Uterus (tissue), 2 donors: ENCODE measurements at regions not wholly inside any gene's neighbourhood (a gene's known extent, or its start where the extent isn't known, plus 50 kb on each side); places are given as distances from the start of the nearest gene placed in this dataset.

Source experiments
- POLR2A ChIP-seq, 2 donors: fragments of 450-650 bp; IDR thresholded peaks; one replicate each; pipeline ENCODE4 v1.6.1; 2016; ENCODE audit warnings: antibody characterized with exemption in 2 of 2, mild to moderate bottlenecking in 1 of 2, moderate library complexity in 1 of 2
- TF ChIP-seq, protein P1 (sequence below), 4 experiments: fragments of 200-600 bp in 2 of 4; fragments of 450-650 bp in 2 of 4; sonication (generic) in 2 of 4; IDR thresholded peaks; one replicate each; pipeline ENCODE4 v1.5.1; 2016 to 2019; ENCODE audit warnings: antibody characterized with exemption in 4 of 4, mild to moderate bottlenecking in 2 of 4, moderate library complexity in 1 of 4

DNA sequence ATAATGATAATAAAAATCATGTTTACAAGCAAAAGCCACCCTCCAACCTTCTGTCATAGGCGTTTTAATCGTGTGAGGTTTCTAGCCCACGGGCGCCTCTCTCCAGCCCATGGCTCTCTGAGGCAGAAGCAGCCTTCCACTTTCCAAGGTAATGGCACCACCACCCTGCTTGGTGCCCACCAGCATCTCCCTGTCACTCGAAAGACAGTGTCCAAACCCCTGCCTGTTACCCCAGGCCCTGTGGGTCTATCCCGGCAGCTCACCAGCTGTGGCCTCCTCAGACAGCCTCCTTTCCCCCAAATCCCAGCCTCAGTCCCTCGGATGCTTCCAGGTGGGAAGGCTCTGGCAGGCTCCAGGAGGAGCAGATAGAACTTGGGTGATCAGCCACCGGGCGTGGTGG lies 123.8 kb upstream of the LPCAT1 start:
- TF ChIP-seq, protein P1, sequence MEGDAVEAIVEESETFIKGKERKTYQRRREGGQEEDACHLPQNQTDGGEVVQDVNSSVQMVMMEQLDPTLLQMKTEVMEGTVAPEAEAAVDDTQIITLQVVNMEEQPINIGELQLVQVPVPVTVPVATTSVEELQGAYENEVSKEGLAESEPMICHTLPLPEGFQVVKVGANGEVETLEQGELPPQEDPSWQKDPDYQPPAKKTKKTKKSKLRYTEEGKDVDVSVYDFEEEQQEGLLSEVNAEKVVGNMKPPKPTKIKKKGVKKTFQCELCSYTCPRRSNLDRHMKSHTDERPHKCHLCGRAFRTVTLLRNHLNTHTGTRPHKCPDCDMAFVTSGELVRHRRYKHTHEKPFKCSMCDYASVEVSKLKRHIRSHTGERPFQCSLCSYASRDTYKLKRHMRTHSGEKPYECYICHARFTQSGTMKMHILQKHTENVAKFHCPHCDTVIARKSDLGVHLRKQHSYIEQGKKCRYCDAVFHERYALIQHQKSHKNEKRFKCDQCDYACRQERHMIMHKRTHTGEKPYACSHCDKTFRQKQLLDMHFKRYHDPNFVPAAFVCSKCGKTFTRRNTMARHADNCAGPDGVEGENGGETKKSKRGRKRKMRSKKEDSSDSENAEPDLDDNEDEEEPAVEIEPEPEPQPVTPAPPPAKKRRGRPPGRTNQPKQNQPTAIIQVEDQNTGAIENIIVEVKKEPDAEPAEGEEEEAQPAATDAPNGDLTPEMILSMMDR (IDR thresholded peaks at IDR 0.05), result no peak
- TF ChIP-seq POLR2A (IDR thresholded peaks at IDR 0.05), result no peak
